Memory B cell (primary cell): ENCODE measurements at regions not wholly inside any gene's neighbourhood (a gene's known extent, or its start where the extent isn't known, plus 50 kb on each side); places are given as distances from the start of the nearest gene placed in this dataset.
"Not testable (repeated sequence)": the region's sequence is repeated elsewhere in the genome, so short reads cannot be mapped to it uniquely, and the experiment has no call there.

ENCODE experiments used
- ATAC-seq: fragments of 150-1000 bp; cut with Tn5 transposase; 2 replicates; pipeline ENCODE4 v1.10.0; 2021; ENCODE audit warnings: low read depth, mild to moderate bottlenecking, moderate library complexity
- DNase-seq, 2 donors: peaks; one replicate each; pipeline ENCODE4 v3.0.0; 2022; ENCODE audit warnings: low spot score in 2 of 2
- H3K27ac Mint-ChIP-seq: one replicate; pipeline ENCODE4 v1.8.0; 2022; ENCODE audit warnings: mild to moderate bottlenecking, moderate library complexity, mixed read lengths
- H3K27me3 Mint-ChIP-seq: one replicate; pipeline ENCODE4 v1.8.0; 2022; ENCODE audit warnings: mixed read lengths
- H3K36me3 Mint-ChIP-seq: one replicate; pipeline ENCODE4 v1.8.0; 2022; ENCODE audit warnings: mild to moderate bottlenecking, mixed read lengths
- H3K4me1 Mint-ChIP-seq: one replicate; pipeline ENCODE4 v1.8.0; 2022; ENCODE audit warnings: mixed read lengths
- H3K4me3 Mint-ChIP-seq: one replicate; pipeline ENCODE4 v1.8.0; 2022; ENCODE audit warnings: mild to moderate bottlenecking, moderate library complexity, mixed read lengths
- H3K9me3 Mint-ChIP-seq: one replicate; pipeline ENCODE4 v1.8.0; 2022; ENCODE audit warnings: mixed read lengths

GRCh38 chr10:109022417-109023049, 900.8 kb downstream of the XPNPEP1 start:
- no peaks in the 10 kb centered on the region for H3K36me3 Mint-ChIP-seq
- no peak overlapping the region for H3K4me3 Mint-ChIP-seq
- H3K9me3 Mint-ChIP-seq: no peaks in the 10 kb centered on the region
- H3K27me3 Mint-ChIP-seq: no peaks in the 10 kb centered on the region
- DNase-seq (no peak), ATAC-seq (no peak)
- peaks cover 2% of the 10 kb centered on the region for H3K4me1 Mint-ChIP-seq
- no peak overlapping the region for H3K27ac Mint-ChIP-seq

GRCh38 chr10:109019001-109019424, 904.3 kb downstream of the XPNPEP1 start:
- Mint-ChIP-seq H3K27me3 (no peaks in the 10 kb centered on the region), H3K36me3 (no peaks in the 10 kb centered on the region), H3K4me3 (no peak overlapping the region), H3K4me1 (no peaks in the 10 kb centered on the region), H3K9me3 (no peaks in the 10 kb centered on the region), H3K27ac (no peak overlapping the region)
- no peak for DNase-seq
- no peak for ATAC-seq

- ATAC-seq (no peak), DNase-seq (no peak)
- Mint-ChIP-seq H3K4me1 (peaks cover 2% of the 10 kb centered on the region), H3K27me3 (peaks cover 3% of the 10 kb centered on the region), H3K27ac (no peak overlapping the region), H3K36me3 (no peaks in the 10 kb centered on the region), H3K4me3 (no peak overlapping the region), H3K9me3 (no peaks in the 10 kb centered on the region)
Observed at GRCh38 chr10:109007514-109007913, 915.8 kb downstream of the XPNPEP1 start.

GRCh38 chr10:108990441-108990840, 932.9 kb downstream of the XPNPEP1 start:
- Mint-ChIP-seq H3K36me3 (no peaks in the 10 kb centered on the region), H3K27me3 (peaks cover 2% of the 10 kb centered on the region), H3K9me3 (no peaks in the 10 kb centered on the region), H3K4me1 (no peaks in the 10 kb centered on the region), H3K4me3 (no peak overlapping the region), H3K27ac (no peak overlapping the region)
- ATAC-seq (no peak), DNase-seq (no peak)

- ATAC-seq (no peak), DNase-seq (no peak)
- Mint-ChIP-seq H3K27ac (no peak overlapping the region), H3K4me1 (no peaks in the 10 kb centered on the region), H3K36me3 (no peaks in the 10 kb centered on the region), H3K27me3 (peaks cover 2% of the 10 kb centered on the region), H3K9me3 (no peaks in the 10 kb centered on the region), H3K4me3 (no peak overlapping the region)
Observed at GRCh38 chr10:108989976-108990375, 933.3 kb downstream of the XPNPEP1 start.

- Mint-ChIP-seq H3K27me3 (peaks cover 3% of the 10 kb centered on the region), H3K36me3 (peaks cover 2% of the 10 kb centered on the region), H3K4me3 (no peak overlapping the region), H3K27ac (no peak overlapping the region), H3K9me3 (peaks cover 2% of the 10 kb centered on the region), H3K4me1 (no peaks in the 10 kb centered on the region)
- DNase-seq: no peak
- ATAC-seq: no peak
Observed at GRCh38 chr10:108982159-108982558, 941.2 kb downstream of the XPNPEP1 start.

- H3K4me3 Mint-ChIP-seq: no peak overlapping the region
- no peaks in the 10 kb centered on the region for H3K4me1 Mint-ChIP-seq
- DNase-seq (no peak), ATAC-seq (no peak)
- H3K27ac Mint-ChIP-seq: no peak overlapping the region
- peaks cover 3% of the 10 kb centered on the region for H3K27me3 Mint-ChIP-seq
- peaks cover 8% of the 10 kb centered on the region for H3K9me3 Mint-ChIP-seq
- H3K36me3 Mint-ChIP-seq: peaks cover 2% of the 10 kb centered on the region
Observed at GRCh38 chr10:108980869-108981268, 942.4 kb downstream of the XPNPEP1 start.

- no peak for DNase-seq
- Mint-ChIP-seq H3K27me3 (no peaks in the 10 kb centered on the region), H3K9me3 (peaks cover 11% of the 10 kb centered on the region), H3K4me3 (no peak overlapping the region), H3K27ac (no peak overlapping the region), H3K36me3 (peaks cover 2% of the 10 kb centered on the region), H3K4me1 (no peaks in the 10 kb centered on the region)
- ATAC-seq: no peak
Observed at GRCh38 chr10:108975459-108976058, 947.8 kb downstream of the XPNPEP1 start.

- H3K4me1 Mint-ChIP-seq: no peaks in the 10 kb centered on the region
- peaks cover 3% of the 10 kb centered on the region for H3K9me3 Mint-ChIP-seq
- H3K27me3 Mint-ChIP-seq: no peaks in the 10 kb centered on the region
- no peaks in the 10 kb centered on the region for H3K36me3 Mint-ChIP-seq
- no peak overlapping the region for H3K4me3 Mint-ChIP-seq
- no peak overlapping the region for H3K27ac Mint-ChIP-seq
- no peak for DNase-seq
- ATAC-seq: no peak
Observed at GRCh38 chr10:108970016-108970415, 953.3 kb downstream of the XPNPEP1 start.

- no peak for ATAC-seq
- H3K36me3 Mint-ChIP-seq: no peaks in the 10 kb centered on the region
- H3K4me1 Mint-ChIP-seq: no peaks in the 10 kb centered on the region
Observed at GRCh38 chr10:108966411-108966810, 956.9 kb downstream of the XPNPEP1 start.

GRCh38 chr10:108966005-108966404, 957.3 kb downstream of the XPNPEP1 start:
- Mint-ChIP-seq H3K9me3 (no peaks in the 10 kb centered on the region), H3K4me3 (no peak overlapping the region), H3K27ac (no peak overlapping the region), H3K36me3 (no peaks in the 10 kb centered on the region), H3K4me1 (no peaks in the 10 kb centered on the region), H3K27me3 (no peaks in the 10 kb centered on the region)
- ATAC-seq (no peak), DNase-seq (no peak)

More at GRCh38 chr10:108966411-108966810, 956.9 kb downstream of the XPNPEP1 start:
- H3K9me3 Mint-ChIP-seq: no peaks in the 10 kb centered on the region
- no peak overlapping the region for H3K4me3 Mint-ChIP-seq
- no peak for DNase-seq
- no peak overlapping the region for H3K27ac Mint-ChIP-seq
- no peaks in the 10 kb centered on the region for H3K27me3 Mint-ChIP-seq

GRCh38 chr10:108962172-108962571, 961.1 kb downstream of the XPNPEP1 start:
- H3K36me3 Mint-ChIP-seq: no peaks in the 10 kb centered on the region
- ATAC-seq (no peak), DNase-seq (no peak)
- H3K27me3 Mint-ChIP-seq: no peaks in the 10 kb centered on the region
- no peak overlapping the region for H3K4me3 Mint-ChIP-seq
- no peaks in the 10 kb centered on the region for H3K9me3 Mint-ChIP-seq
- no peak overlapping the region for H3K27ac Mint-ChIP-seq
- H3K4me1 Mint-ChIP-seq: no peaks in the 10 kb centered on the region

- Mint-ChIP-seq H3K27ac (no peak overlapping the region), H3K27me3 (peaks cover 3% of the 10 kb centered on the region), H3K4me3 (no peak overlapping the region), H3K36me3 (no peaks in the 10 kb centered on the region), H3K9me3 (no peaks in the 10 kb centered on the region), H3K4me1 (no peaks in the 10 kb centered on the region)
- no peak for ATAC-seq
- no peak for DNase-seq
Observed at GRCh38 chr10:108957681-108958080, 965.6 kb downstream of the XPNPEP1 start.

GRCh38 chr10:108956149-108956548, 967.2 kb downstream of the XPNPEP1 start:
- ATAC-seq: no peak
- peaks cover 1% of the 10 kb centered on the region for H3K9me3 Mint-ChIP-seq
- no peak overlapping the region for H3K4me3 Mint-ChIP-seq
- no peak for DNase-seq
- no peaks in the 10 kb centered on the region for H3K4me1 Mint-ChIP-seq
- H3K27ac Mint-ChIP-seq: no peak overlapping the region
- H3K27me3 Mint-ChIP-seq: peaks cover 3% of the 10 kb centered on the region
- H3K36me3 Mint-ChIP-seq: no peaks in the 10 kb centered on the region

GRCh38 chr10:108920029-108920428, 1003.3 kb downstream of the XPNPEP1 start:
- not testable (repeated sequence) for H3K27me3 Mint-ChIP-seq, DNase-seq, H3K4me1 Mint-ChIP-seq, H3K36me3 Mint-ChIP-seq, ATAC-seq, H3K27ac Mint-ChIP-seq, H3K4me3 Mint-ChIP-seq
- peaks cover 13% of the 10 kb centered on the region for H3K9me3 Mint-ChIP-seq
